ENCODE measurements at regions not wholly inside any gene's neighbourhood (a gene's known extent, or its start where the extent isn't known, plus 50 kb on each side); places are given as distances from the start of the nearest gene placed in this dataset.

DNA sequence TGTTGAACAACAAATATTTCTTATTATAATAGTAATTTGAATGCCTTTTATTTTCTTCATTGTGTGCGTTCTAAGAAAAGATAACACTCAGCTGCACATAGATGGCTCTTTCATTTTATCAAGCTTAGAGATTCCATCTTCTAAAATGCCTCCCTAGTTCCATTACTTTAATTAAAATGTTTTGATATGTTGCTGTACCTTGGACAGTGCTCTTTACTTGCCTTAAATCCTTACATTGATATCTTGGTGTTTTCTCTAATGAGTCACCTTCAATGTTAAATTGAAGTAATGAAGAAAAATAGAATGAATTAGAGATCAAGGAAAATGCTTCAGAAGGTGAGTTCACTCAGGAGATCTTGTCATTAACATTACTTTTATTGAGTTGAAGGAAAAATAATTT is 1672.4 kb upstream of the AGA start:
- H3K4me3 ChIP-seq (ENCODE audit: low read depth in 1 of 2, low read length in 1 of 2) = no peak overlapping the region
- H3K9me3 ChIP-seq = no peaks in the 10 kb centered on the region
- H3K27ac ChIP-seq = no peak overlapping the region
- no peaks in the 10 kb centered on the region for H3K36me3 ChIP-seq
- no peaks in the 10 kb centered on the region for H3K27me3 ChIP-seq
- H3K4me1 ChIP-seq (ENCODE audit: control insufficient read depth in 1 of 2, insufficient read depth in 1 of 2, low read depth in 1 of 2, low read length in 1 of 2) = no peaks in the 10 kb centered on the region
- TF ChIP-seq, protein P1, sequence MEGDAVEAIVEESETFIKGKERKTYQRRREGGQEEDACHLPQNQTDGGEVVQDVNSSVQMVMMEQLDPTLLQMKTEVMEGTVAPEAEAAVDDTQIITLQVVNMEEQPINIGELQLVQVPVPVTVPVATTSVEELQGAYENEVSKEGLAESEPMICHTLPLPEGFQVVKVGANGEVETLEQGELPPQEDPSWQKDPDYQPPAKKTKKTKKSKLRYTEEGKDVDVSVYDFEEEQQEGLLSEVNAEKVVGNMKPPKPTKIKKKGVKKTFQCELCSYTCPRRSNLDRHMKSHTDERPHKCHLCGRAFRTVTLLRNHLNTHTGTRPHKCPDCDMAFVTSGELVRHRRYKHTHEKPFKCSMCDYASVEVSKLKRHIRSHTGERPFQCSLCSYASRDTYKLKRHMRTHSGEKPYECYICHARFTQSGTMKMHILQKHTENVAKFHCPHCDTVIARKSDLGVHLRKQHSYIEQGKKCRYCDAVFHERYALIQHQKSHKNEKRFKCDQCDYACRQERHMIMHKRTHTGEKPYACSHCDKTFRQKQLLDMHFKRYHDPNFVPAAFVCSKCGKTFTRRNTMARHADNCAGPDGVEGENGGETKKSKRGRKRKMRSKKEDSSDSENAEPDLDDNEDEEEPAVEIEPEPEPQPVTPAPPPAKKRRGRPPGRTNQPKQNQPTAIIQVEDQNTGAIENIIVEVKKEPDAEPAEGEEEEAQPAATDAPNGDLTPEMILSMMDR (IDR thresholded peaks at IDR 0.05) = no peak

DNA sequence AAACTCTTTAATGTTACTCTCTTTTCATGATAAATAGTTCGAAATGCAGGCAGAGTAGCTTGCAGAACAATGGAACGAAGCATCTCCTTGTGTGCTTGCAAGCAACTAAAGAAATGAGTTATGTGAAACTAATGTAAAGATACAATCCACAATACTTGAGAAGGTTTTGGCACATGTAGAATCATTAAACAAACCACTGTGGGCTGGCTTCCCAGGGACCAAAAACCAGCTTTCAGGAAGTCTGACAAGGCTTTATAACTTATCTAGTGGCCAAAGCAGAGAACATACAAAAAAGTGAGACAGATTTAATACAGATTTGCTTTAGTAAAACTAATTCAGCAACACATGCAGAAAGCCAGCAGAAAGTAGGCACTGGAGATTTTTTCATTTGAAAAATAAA is 1673.8 kb upstream of the AGA start:
- Histone ChIP-seq H3K4me1 (ENCODE audit: control insufficient read depth in 1 of 2, insufficient read depth in 1 of 2, low read depth in 1 of 2, low read length in 1 of 2) (no peaks in the 10 kb centered on the region), H3K27me3 (no peaks in the 10 kb centered on the region), H3K36me3 (no peaks in the 10 kb centered on the region), H3K9me3 (no peaks in the 10 kb centered on the region), H3K4me3 (ENCODE audit: low read depth in 1 of 2, low read length in 1 of 2) (no peak overlapping the region), H3K27ac (no peak overlapping the region)
- TF ChIP-seq, protein P1 (IDR thresholded peaks at IDR 0.05) = no peak

DNA sequence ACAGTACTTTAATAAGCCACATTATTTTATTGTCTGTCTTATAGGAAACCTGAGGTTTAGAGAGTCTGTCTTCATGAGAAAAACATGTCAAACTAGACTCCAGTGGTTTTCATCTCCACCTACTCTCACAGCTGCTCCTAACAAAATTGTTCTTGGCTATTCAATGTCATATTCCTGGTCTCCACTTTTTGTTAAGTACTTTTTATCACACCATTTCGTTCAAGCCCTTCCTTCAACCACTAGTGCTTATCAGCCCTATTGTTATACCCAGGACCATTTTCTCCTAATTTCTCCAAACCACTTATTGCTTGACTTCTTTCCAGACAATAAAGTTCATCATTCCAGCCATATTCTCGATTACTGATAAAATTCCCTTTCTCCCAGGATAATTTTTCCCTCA is 1674.3 kb upstream of the AGA start:
- H3K9me3 ChIP-seq = no peaks in the 10 kb centered on the region
- H3K36me3 ChIP-seq = no peaks in the 10 kb centered on the region
- no peak overlapping the region for H3K27ac ChIP-seq
- H3K4me1 ChIP-seq (ENCODE audit: control insufficient read depth in 1 of 2, insufficient read depth in 1 of 2, low read depth in 1 of 2, low read length in 1 of 2) = no peaks in the 10 kb centered on the region
- TF ChIP-seq, protein P1 (IDR thresholded peaks at IDR 0.05) = no peak
- no peak overlapping the region for H3K4me3 ChIP-seq (ENCODE audit: low read depth in 1 of 2, low read length in 1 of 2)
- H3K27me3 ChIP-seq = no peaks in the 10 kb centered on the region

DNA sequence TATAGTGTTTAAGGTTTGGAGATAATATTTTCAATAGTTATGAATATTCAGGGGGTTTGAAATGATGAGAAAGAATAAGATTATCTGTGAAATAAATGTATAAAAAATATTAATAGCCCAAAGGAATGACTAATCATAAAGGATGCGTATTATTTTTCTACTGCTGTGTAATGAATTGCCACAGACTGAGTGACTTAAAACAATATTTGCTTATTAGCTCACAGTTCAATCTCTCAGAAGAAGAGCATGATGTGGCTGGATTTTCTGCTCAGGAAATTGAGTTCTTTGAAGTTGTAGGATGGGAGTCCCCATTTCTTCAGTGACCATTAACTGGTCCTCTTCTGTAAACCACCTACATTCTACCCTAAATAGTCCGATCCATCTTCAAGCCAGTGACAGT is 1680.8 kb upstream of the AGA start:
- H3K9me3 ChIP-seq = no peaks in the 10 kb centered on the region
- H3K4me3 ChIP-seq (ENCODE audit: low read depth in 1 of 2, low read length in 1 of 2) = no peak overlapping the region
- no peaks in the 10 kb centered on the region for H3K27me3 ChIP-seq
- H3K27ac ChIP-seq = no peak overlapping the region
- TF ChIP-seq, protein P1 (IDR thresholded peaks at IDR 0.05) = no peak
- H3K36me3 ChIP-seq = no peaks in the 10 kb centered on the region
- no peaks in the 10 kb centered on the region for H3K4me1 ChIP-seq (ENCODE audit: control insufficient read depth in 1 of 2, insufficient read depth in 1 of 2, low read depth in 1 of 2, low read length in 1 of 2)

DNA sequence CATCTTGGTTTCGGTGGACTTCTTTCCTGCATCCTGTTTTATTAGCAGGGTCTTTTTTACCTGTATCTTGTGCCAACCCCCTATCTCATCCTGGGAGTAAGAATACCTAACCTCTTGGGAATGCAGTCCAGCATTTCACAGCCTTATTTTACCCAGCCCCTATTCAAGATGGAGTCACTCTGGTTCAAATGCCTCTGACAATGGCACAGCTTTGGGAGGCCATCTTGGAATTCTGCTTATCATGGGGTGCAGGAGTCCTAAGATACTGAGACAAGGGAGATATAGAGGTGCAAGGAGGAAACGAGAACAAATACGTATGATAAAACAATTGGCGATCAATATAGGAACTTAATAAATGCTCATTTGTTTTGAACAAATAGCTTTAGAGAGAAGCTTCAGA is 1682.2 kb upstream of the AGA start:
- no peaks in the 10 kb centered on the region for H3K4me1 ChIP-seq (ENCODE audit: control insufficient read depth in 1 of 2, insufficient read depth in 1 of 2, low read depth in 1 of 2, low read length in 1 of 2)
- TF ChIP-seq, protein P1 (IDR thresholded peaks at IDR 0.05) = no peak
- no peaks in the 10 kb centered on the region for H3K9me3 ChIP-seq
- H3K27ac ChIP-seq = no peak overlapping the region
- no peak overlapping the region for H3K4me3 ChIP-seq (ENCODE audit: low read depth in 1 of 2, low read length in 1 of 2)
- H3K36me3 ChIP-seq = no peaks in the 10 kb centered on the region
- no peaks in the 10 kb centered on the region for H3K27me3 ChIP-seq

DNA sequence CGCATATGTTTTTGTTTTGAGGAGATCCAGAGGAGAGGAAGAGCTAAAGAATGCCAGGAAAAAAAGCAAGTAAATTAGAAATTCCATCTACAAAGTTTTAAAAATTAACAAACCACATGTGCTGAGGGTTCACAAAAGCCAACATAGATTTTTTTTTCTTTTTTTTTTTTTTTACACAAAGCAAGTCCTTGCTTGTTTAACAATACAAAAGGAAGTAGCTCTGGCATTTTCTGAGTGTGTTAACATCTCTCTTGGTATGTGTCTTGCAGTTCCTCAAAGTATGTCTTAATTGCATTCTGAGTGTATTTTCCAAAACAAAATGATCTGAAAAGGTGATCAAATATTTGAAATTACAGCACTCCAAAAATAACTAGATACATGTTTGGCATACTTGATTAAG is 1682.7 kb upstream of the AGA start:
- H3K36me3 ChIP-seq = no peaks in the 10 kb centered on the region
- no peaks in the 10 kb centered on the region for H3K9me3 ChIP-seq
- H3K4me3 ChIP-seq (ENCODE audit: low read depth in 1 of 2, low read length in 1 of 2) = no peak overlapping the region
- H3K27ac ChIP-seq = no peak overlapping the region
- TF ChIP-seq, protein P1 (IDR thresholded peaks at IDR 0.05) = no peak
- H3K27me3 ChIP-seq = no peaks in the 10 kb centered on the region
- H3K4me1 ChIP-seq (ENCODE audit: control insufficient read depth in 1 of 2, insufficient read depth in 1 of 2, low read depth in 1 of 2, low read length in 1 of 2) = no peaks in the 10 kb centered on the region
